Osteocyte (in vitro differentiated cells): ENCODE measurements at regions not wholly inside any gene's neighbourhood (a gene's known extent, or its start where the extent isn't known, plus 50 kb on each side); places are given as distances from the start of the nearest gene placed in this dataset.

ENCODE experiments used
- DNase-seq: peaks from one replicate; pipeline ENCODE4 v3.0.0; 2021; ENCODE audit warnings: mixed read lengths; ENCODE audit not compliant: unreplicated experiment; ENCODE audit errors: extremely low spot score
- H3K27ac Mint-ChIP-seq: one replicate; pipeline ENCODE4 v1.8.0; 2021; ENCODE audit warnings: mild to moderate bottlenecking, mixed read lengths; ENCODE audit not compliant: unreplicated experiment
- H3K27me3 Mint-ChIP-seq: one replicate; pipeline ENCODE4 v1.8.0; 2021; ENCODE audit warnings: mixed read lengths; ENCODE audit not compliant: unreplicated experiment
- H3K36me3 Mint-ChIP-seq: one replicate; pipeline ENCODE4 v1.8.0; 2021; ENCODE audit warnings: mixed read lengths; ENCODE audit not compliant: unreplicated experiment
- H3K4me1 Mint-ChIP-seq: one replicate; pipeline ENCODE4 v1.8.0; 2021; ENCODE audit warnings: mixed read lengths; ENCODE audit not compliant: unreplicated experiment
- H3K4me3 Mint-ChIP-seq: one replicate; pipeline ENCODE4 v1.8.0; 2021; ENCODE audit warnings: mild to moderate bottlenecking, moderate library complexity, mixed read lengths; ENCODE audit not compliant: unreplicated experiment
- H3K9me3 Mint-ChIP-seq: one replicate; pipeline ENCODE4 v1.8.0; 2021; ENCODE audit warnings: mixed read lengths; ENCODE audit not compliant: unreplicated experiment
- CTCF ChIP-seq: fragments of 200-600 bp; sonication (generic); IDR thresholded peaks from 2 replicates; pipeline ENCODE4 v1.5.0; 2021; ENCODE audit warnings: antibody characterized with exemption, mild to moderate bottlenecking, moderate library complexity

- Mint-ChIP-seq H3K27ac (no peak overlapping the region), H3K9me3 (no peaks in the 10 kb centered on the region), H3K27me3 (peaks cover 2% of the 10 kb centered on the region), H3K36me3 (no peaks in the 10 kb centered on the region), H3K4me1 (peaks cover 7% of the 10 kb centered on the region), H3K4me3 (no peak overlapping the region)
- no peak for TF ChIP-seq CTCF
- no peak for DNase-seq
Measured at GRCh38 chr13:104594806-104595205, 1528.6 kb upstream of the SLC10A2 start.

GRCh38 chr13:104593693-104594092 lies 1527.5 kb upstream of the SLC10A2 start:
- Mint-ChIP-seq H3K4me3 (no peak overlapping the region), H3K9me3 (no peaks in the 10 kb centered on the region), H3K27ac (no peak overlapping the region), H3K36me3 (no peaks in the 10 kb centered on the region), H3K27me3 (peaks cover 2% of the 10 kb centered on the region), H3K4me1 (peaks cover 7% of the 10 kb centered on the region)
- no peak for TF ChIP-seq CTCF
- DNase-seq = no peak

GRCh38 chr13:104593251-104593576 lies 1527.0 kb upstream of the SLC10A2 start:
- no peaks in the 10 kb centered on the region for H3K9me3 Mint-ChIP-seq
- TF ChIP-seq CTCF = no peak
- no peaks in the 10 kb centered on the region for H3K27me3 Mint-ChIP-seq
- DNase-seq = no peak
- peaks cover 7% of the 10 kb centered on the region for H3K4me1 Mint-ChIP-seq
- H3K36me3 Mint-ChIP-seq = no peaks in the 10 kb centered on the region
- no peak overlapping the region for H3K27ac Mint-ChIP-seq
- H3K4me3 Mint-ChIP-seq = no peak overlapping the region

GRCh38 chr13:104592545-104593250 lies 1526.5 kb upstream of the SLC10A2 start:
- no peaks in the 10 kb centered on the region for H3K36me3 Mint-ChIP-seq
- H3K4me3 Mint-ChIP-seq = no peak overlapping the region
- DNase-seq = no peak
- H3K4me1 Mint-ChIP-seq = peaks cover 7% of the 10 kb centered on the region
- no peaks in the 10 kb centered on the region for H3K27me3 Mint-ChIP-seq
- no peaks in the 10 kb centered on the region for H3K9me3 Mint-ChIP-seq
- H3K27ac Mint-ChIP-seq = no peak overlapping the region
- TF ChIP-seq CTCF = no peak

GRCh38 chr13:104592127-104592526 lies 1525.9 kb upstream of the SLC10A2 start:
- no peak for DNase-seq
- no peak for TF ChIP-seq CTCF
- no peaks in the 10 kb centered on the region for H3K36me3 Mint-ChIP-seq

More at GRCh38 chr13:104592127-104592526, 1525.9 kb upstream of the SLC10A2 start:
- Mint-ChIP-seq H3K9me3 (no peaks in the 10 kb centered on the region), H3K4me1 (peaks cover 7% of the 10 kb centered on the region), H3K27ac (no peak overlapping the region), H3K4me3 (no peak overlapping the region), H3K27me3 (no peaks in the 10 kb centered on the region)
